Dendritic cell treated with granulocyte-macrophage colony-stimulating factor and Interleukin-4, amounts not matched to agents 40 ng/mL and 50 ng/mL, for 4 days (primary cell): ENCODE measurements at regions not wholly inside any gene's neighbourhood (a gene's known extent, or its start where the extent isn't known, plus 50 kb on each side); places are given as distances from the start of the nearest gene placed in this dataset.

Experiments used
- H3K27ac Mint-ChIP-seq: one replicate; pipeline ENCODE4 v1.8.0; 2022; ENCODE audit warnings: mild to moderate bottlenecking, mixed read lengths
- H3K27me3 Mint-ChIP-seq: one replicate; pipeline ENCODE4 v1.8.0; 2022; ENCODE audit warnings: mild to moderate bottlenecking, mixed read lengths
- H3K36me3 Mint-ChIP-seq: one replicate; pipeline ENCODE4 v1.8.0; 2022; ENCODE audit warnings: low read depth, mixed read lengths
- H3K4me1 Mint-ChIP-seq: one replicate; pipeline ENCODE4 v1.8.0; 2022; ENCODE audit warnings: low read depth, mixed read lengths
- H3K4me3 Mint-ChIP-seq: one replicate; pipeline ENCODE4 v1.8.0; 2022; ENCODE audit warnings: mild to moderate bottlenecking, moderate library complexity, mixed read lengths
- H3K9me3 Mint-ChIP-seq: one replicate; pipeline ENCODE4 v1.8.0; 2022; ENCODE audit warnings: mixed read lengths
- intact Hi-C: fragments of 100-400 bp; cut with micrococcal nuclease; formaldehyde crosslinking; loops from one replicate; pipeline ENCODE4 v1.15.0; 2022

DNA sequence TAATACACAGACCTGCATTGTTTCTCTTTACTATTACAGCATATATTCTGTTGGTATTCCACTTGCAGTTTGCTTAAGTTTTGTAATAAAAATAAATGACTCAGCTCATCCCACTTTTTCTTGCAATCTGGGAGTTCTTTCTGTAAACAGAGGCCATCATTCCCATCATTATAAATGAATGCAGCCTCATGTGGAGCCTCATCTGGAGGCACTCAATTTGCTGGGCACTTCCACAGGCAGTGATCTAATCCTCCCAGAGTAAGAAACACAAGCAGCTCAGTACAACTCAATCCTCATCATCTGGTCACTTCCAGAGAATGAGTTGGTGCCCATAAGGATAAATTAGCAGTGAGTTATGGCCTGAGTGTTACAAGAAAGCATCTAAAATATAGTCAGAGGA, 2801.9 kb downstream of the PCDH9 start:
- H3K9me3 Mint-ChIP-seq, result no peaks in the 10 kb centered on the region
- no peak overlapping the region for H3K27ac Mint-ChIP-seq
- no peaks in the 10 kb centered on the region for H3K27me3 Mint-ChIP-seq
- no peaks in the 10 kb centered on the region for H3K36me3 Mint-ChIP-seq
- intact Hi-C loops, result no loop called here
- no peaks in the 10 kb centered on the region for H3K4me1 Mint-ChIP-seq
- H3K4me3 Mint-ChIP-seq, result no peak overlapping the region

DNA sequence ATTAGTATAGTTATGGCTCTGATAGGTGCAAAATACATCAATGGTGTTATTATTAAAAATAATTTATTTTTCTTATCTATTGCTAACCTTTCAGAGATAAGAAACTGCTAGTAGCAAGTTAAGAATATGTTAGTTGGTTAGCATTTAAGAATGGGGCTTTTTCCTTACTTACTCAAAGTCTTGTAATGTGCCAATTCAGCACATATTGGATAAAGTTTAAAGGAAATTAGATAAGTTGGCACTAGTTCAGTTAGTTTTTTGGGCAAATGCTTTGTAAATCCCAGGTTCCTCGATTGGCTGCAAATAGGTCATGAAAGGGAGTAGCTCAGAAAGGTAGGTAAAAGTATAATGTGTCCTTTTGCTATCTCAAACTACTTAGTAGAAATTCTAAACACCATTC, 2806.7 kb downstream of the PCDH9 start:
- Mint-ChIP-seq H3K36me3 (no peaks in the 10 kb centered on the region), H3K27ac (no peak overlapping the region), H3K4me1 (no peaks in the 10 kb centered on the region), H3K9me3 (no peaks in the 10 kb centered on the region), H3K4me3 (no peak overlapping the region), H3K27me3 (no peaks in the 10 kb centered on the region)
- intact Hi-C loops, result no loop called here

DNA sequence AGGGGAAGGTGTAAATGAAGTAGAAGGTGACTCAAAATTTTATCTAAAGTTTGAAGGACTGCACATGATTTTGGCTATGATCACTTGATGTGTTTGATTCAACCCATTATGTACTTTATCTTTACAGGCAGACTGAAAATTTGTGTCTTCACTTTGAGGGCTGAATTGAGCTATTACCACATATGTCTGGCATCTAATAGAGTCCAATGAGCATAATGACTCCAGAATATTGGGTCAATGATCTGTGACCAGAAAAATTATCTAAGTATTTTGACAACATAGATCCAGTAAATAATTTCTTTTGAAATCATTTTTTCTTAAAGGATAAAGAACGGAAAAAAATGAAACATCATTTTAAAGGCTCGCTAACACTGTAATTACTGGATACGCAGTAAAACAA, 2810.0 kb downstream of the PCDH9 start:
- no peak overlapping the region for H3K4me3 Mint-ChIP-seq
- no peaks in the 10 kb centered on the region for H3K27me3 Mint-ChIP-seq
- H3K36me3 Mint-ChIP-seq, result no peaks in the 10 kb centered on the region
- intact Hi-C loops, result no loop called here
- H3K27ac Mint-ChIP-seq, result no peak overlapping the region
- no peaks in the 10 kb centered on the region for H3K4me1 Mint-ChIP-seq
- H3K9me3 Mint-ChIP-seq, result no peaks in the 10 kb centered on the region

DNA sequence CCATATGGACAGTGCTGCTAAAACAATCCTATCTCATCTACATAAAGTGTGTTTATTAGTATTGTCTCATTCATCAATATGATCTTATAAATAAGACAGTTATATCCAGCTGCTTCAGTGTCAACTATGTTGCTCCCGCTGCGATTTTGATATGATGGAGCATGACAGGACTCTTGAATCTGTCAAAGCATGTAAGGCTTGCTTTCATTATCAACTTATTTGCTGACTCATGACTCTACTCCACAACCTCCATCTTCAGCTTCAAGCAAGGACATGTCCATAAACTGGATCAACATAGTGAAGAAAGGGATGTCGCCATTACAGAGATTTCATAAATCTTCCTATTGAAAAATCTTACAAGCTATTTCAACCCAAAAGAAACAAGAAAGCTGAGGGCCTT, 2812.6 kb downstream of the PCDH9 start:
- H3K27ac Mint-ChIP-seq, result no peak overlapping the region
- peaks cover 10% of the 10 kb centered on the region for H3K9me3 Mint-ChIP-seq
- intact Hi-C loops, result no loop called here
- no peaks in the 10 kb centered on the region for H3K27me3 Mint-ChIP-seq
- H3K36me3 Mint-ChIP-seq, result no peaks in the 10 kb centered on the region
- H3K4me1 Mint-ChIP-seq, result no peaks in the 10 kb centered on the region
- H3K4me3 Mint-ChIP-seq, result no peak overlapping the region

DNA sequence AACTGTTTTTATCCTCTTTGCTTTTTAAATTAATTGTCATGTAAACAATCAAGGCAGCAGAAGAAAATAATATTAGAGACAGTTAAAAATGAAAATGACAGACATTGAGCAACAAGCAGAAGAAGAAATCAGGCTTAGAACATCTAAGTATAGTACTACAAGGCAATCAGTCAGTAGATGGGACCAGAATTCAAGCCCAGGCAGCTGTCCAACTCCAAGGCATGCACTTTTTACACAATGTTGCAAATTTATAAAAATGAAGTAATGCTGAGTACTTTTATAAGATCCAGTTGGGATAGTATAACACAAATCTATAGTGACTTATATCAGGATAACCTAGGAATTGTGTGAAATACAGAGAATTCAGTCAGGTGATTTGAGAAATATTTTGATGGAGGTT, 2815.8 kb downstream of the PCDH9 start:
- peaks cover 13% of the 10 kb centered on the region for H3K9me3 Mint-ChIP-seq
- H3K27ac Mint-ChIP-seq, result no peak overlapping the region
- no peak overlapping the region for H3K4me3 Mint-ChIP-seq
- H3K36me3 Mint-ChIP-seq, result no peaks in the 10 kb centered on the region
- H3K4me1 Mint-ChIP-seq, result no peaks in the 10 kb centered on the region
- H3K27me3 Mint-ChIP-seq, result no peaks in the 10 kb centered on the region
- intact Hi-C loops, result no loop called here

DNA sequence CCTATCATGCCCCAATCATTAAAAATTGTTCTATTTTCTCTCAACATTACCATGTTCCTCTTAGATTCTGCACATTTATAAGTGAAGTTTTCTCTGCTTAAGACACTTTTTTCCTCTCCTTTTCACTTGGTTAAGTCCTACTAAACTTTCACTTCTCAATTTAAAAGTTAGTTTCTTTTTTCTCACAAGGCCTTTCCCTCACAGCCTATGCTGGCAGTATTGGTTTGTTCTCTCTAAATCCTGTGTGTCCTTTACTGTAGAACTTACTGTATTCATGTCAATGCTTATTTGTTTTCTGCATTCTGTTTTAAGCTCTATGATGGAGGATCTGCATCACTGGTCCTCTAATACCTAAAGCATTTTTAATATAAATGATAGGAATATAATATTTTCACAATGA, 2816.6 kb downstream of the PCDH9 start:
- Mint-ChIP-seq H3K36me3 (no peaks in the 10 kb centered on the region), H3K9me3 (peaks cover 17% of the 10 kb centered on the region), H3K4me1 (no peaks in the 10 kb centered on the region), H3K27me3 (no peaks in the 10 kb centered on the region), H3K4me3 (no peak overlapping the region), H3K27ac (no peak overlapping the region)
- intact Hi-C loops, result no loop called here

DNA sequence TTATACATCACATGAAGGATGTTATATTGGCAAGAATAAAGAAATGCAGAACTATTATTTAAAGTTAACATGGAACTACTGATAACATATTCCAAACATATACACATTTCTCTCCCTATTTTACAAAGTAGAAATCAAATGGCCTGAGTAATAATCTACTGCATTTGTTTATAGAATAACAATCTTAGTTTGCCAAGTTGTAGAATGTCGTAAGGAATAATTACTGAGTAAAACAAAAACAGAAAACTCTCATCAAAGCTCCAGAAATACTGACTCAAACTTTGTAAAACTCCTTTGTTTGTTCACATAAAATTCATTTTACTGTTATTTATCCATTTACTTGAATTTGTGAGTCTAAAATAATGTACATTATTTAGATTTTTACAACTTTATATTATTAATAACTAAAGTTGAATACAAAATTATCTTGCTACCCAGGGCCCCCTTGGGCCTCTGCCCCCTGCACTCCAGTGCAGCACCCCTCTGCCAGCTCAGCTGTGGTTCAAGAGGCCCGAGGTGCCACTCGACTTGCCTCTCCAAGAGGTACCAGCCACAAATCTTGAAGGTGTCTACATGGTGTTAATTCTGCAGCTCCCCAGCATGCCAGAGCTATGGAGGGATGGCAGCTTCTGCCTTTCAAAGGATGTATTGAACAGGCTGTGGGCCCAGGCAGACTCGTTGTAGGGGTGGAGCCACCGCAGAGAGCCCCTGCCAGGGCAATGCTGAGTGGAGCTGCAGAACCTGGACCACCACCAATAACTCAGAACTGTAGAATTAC, 2819.7 kb downstream of the PCDH9 start:
- intact Hi-C loops, result no loop called here
- H3K27ac Mint-ChIP-seq, result no peak overlapping the region
- H3K9me3 Mint-ChIP-seq, result peaks cover 45% of the 10 kb centered on the region
- no peaks in the 10 kb centered on the region for H3K27me3 Mint-ChIP-seq
- no peaks in the 10 kb centered on the region for H3K4me1 Mint-ChIP-seq
- no peak overlapping the region for H3K4me3 Mint-ChIP-seq
- no peaks in the 10 kb centered on the region for H3K36me3 Mint-ChIP-seq

DNA sequence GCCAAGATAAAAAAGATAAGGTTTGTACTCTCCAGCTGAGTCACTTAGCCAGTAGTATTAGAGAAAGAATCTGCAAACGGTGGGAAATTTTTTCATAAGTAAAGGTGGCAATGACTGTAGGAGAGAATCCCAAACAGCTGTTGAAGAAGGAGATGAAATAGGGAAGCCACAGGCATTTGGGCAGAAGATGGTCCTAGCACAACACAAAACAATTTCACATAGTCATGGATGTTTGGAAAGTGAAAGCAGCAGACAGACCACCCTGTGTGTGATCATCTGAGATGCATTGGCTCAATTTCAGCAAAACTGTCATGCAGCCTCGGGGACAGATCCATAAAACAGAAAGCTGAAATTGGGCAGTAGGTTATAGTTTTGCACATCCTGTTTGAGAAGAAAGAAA, 2832.4 kb downstream of the PCDH9 start:
- intact Hi-C loops, result no loop called here
- Mint-ChIP-seq H3K9me3 (no peaks in the 10 kb centered on the region), H3K27me3 (no peaks in the 10 kb centered on the region), H3K27ac (no peak overlapping the region), H3K36me3 (no peaks in the 10 kb centered on the region), H3K4me1 (no peaks in the 10 kb centered on the region), H3K4me3 (no peak overlapping the region)

DNA sequence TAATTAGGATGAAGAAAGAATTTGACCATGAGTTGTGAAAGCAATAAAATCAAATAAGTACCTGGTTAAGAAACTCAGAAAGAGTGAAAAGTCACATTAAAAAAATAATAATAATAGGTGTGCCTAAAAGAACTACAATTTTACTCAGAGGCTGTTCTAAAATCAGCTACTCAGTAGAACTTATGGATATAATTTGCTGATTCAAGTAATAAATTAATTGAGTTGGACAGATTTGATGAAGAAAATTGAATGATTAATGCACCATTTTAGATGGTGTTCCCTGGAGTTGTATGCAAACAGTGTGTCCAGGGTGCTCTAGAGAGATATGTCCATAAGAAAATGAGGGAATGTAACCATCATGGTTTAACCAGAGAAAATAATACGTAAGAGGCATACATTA, 2852.5 kb downstream of the PCDH9 start:
- no peak overlapping the region for H3K27ac Mint-ChIP-seq
- H3K4me3 Mint-ChIP-seq, result no peak overlapping the region
- no peaks in the 10 kb centered on the region for H3K27me3 Mint-ChIP-seq
- intact Hi-C loops, result no loop called here
- H3K4me1 Mint-ChIP-seq, result no peaks in the 10 kb centered on the region
- H3K36me3 Mint-ChIP-seq, result no peaks in the 10 kb centered on the region
- peaks cover 58% of the 10 kb centered on the region for H3K9me3 Mint-ChIP-seq

DNA sequence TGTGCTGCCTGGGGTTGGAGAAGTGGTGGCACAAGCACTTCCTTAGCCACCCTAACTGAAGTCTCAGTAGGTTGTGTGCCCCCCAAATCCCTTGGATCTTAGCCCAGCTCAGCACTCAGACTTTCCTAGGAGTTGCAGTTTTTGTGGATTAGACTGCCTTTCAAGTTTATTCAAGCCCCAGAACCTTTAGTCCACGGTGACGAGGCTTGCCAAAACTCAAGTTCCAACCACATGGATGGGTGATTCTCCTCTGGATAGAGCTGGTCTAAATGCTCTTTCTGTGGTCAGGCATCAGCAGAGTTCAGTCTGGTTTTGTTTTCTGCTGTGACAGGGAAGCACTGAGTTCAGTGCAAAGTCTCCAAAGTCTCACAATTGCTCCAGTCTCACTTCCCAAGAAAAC, 2858.7 kb downstream of the PCDH9 start:
- H3K9me3 Mint-ChIP-seq, result peaks cover 83% of the 10 kb centered on the region
- H3K27ac Mint-ChIP-seq, result no peak overlapping the region
- no peak overlapping the region for H3K4me3 Mint-ChIP-seq
- H3K27me3 Mint-ChIP-seq, result no peaks in the 10 kb centered on the region
- no peaks in the 10 kb centered on the region for H3K36me3 Mint-ChIP-seq
- H3K4me1 Mint-ChIP-seq, result no peaks in the 10 kb centered on the region
- intact Hi-C loops, result no loop called here

DNA sequence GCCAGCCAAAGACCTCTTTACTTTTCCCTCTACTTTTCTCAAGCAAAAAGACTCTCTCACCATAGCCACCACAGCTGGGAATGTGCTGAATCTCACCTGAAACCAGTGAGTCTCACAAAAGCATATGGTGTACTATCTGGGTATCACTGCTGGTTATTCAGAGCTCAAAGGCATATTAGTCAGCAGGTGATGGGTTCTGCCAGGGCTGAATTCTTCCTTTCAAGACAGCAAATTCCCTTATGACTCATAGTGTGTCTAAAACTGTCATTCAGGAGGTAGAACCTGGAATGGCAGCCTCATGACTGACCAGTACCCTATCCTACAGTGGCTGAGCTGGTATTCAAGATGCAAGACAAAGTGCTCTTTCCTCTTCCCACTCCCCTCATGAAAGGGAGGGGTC, 2859.1 kb downstream of the PCDH9 start:
- Mint-ChIP-seq H3K4me3 (no peak overlapping the region), H3K27me3 (no peaks in the 10 kb centered on the region)

DNA sequence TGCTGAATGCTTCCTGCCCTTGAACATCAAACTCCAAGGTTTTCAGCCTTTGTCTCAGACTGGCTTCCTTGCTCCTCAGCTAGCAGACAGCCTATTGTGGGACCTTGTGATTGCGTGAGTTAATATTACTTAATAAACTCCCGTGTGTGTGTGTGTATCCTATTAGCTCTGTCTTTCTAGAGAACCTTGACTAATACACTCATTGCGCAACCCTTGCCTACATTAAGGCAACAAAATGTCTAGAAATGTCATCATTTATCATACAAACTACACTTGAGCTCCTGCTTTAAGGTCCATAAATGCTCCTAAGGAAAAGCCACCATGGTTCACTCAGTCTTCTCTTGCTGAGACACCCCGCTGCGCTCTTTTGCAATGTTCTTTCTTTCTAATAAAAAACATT, 2861.0 kb downstream of the PCDH9 start:
- no peak overlapping the region for H3K4me3 Mint-ChIP-seq

More for the DNA sequence above, 2859.1 kb downstream of the PCDH9 start:
- Mint-ChIP-seq H3K4me1 (no peaks in the 10 kb centered on the region), H3K36me3 (no peaks in the 10 kb centered on the region), H3K27ac (no peak overlapping the region), H3K9me3 (peaks cover 83% of the 10 kb centered on the region)
- intact Hi-C loops, result no loop called here

DNA sequence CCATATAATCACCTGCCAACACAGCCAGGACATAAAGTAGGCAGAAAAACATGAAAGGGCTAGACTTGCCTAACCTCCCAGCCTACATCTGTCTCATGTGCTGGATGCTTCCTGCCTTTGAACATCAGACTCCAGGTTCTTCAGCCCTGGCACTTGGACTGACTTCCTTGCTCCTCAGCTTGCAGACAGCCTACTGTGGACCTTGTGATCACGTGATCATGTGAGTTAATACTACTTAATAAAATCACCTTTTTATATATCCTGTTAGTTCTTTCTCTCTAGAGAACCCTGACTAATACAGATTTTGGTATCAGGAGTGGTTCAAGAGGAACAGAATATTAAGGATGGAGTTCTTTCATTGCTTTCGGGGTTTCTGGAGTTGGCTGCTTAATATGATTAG, 2867.6 kb downstream of the PCDH9 start:
- H3K4me1 Mint-ChIP-seq, result no peaks in the 10 kb centered on the region
- intact Hi-C loops, result no loop called here
- H3K9me3 Mint-ChIP-seq, result peaks cover 35% of the 10 kb centered on the region
- H3K36me3 Mint-ChIP-seq, result no peaks in the 10 kb centered on the region
- H3K4me3 Mint-ChIP-seq, result no peak overlapping the region
- H3K27me3 Mint-ChIP-seq, result no peaks in the 10 kb centered on the region
- no peak overlapping the region for H3K27ac Mint-ChIP-seq

More for the DNA sequence above, 2861.0 kb downstream of the PCDH9 start:
- Mint-ChIP-seq H3K9me3 (peaks cover 81% of the 10 kb centered on the region), H3K4me1 (no peaks in the 10 kb centered on the region), H3K27ac (no peak overlapping the region), H3K36me3 (no peaks in the 10 kb centered on the region), H3K27me3 (no peaks in the 10 kb centered on the region)
- intact Hi-C loops, result no loop called here

DNA sequence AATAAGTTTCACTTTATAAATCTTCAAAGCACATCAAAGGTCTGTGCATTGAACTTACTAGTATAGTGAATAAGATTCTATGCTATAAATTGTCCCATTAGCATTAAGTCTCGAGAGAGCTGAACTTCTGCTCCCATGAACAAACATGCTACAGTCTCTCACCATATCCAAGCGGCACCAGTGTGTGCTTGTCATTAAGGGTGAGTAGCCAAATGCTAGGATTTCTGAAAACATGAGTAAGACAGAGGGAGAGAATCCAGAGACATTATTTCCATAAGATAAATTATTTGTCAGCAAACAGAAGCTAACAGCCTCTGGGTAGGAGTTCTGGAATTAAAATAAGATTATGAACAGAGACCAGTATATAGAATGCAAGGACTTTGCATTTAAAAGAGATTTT, 2882.5 kb downstream of the PCDH9 start:
- H3K27ac Mint-ChIP-seq, result no peak overlapping the region
- H3K4me3 Mint-ChIP-seq, result no peak overlapping the region
- no peaks in the 10 kb centered on the region for H3K36me3 Mint-ChIP-seq
- no peaks in the 10 kb centered on the region for H3K27me3 Mint-ChIP-seq
- H3K9me3 Mint-ChIP-seq, result peaks cover 47% of the 10 kb centered on the region
- no peaks in the 10 kb centered on the region for H3K4me1 Mint-ChIP-seq
- intact Hi-C loops, result no loop called here

DNA sequence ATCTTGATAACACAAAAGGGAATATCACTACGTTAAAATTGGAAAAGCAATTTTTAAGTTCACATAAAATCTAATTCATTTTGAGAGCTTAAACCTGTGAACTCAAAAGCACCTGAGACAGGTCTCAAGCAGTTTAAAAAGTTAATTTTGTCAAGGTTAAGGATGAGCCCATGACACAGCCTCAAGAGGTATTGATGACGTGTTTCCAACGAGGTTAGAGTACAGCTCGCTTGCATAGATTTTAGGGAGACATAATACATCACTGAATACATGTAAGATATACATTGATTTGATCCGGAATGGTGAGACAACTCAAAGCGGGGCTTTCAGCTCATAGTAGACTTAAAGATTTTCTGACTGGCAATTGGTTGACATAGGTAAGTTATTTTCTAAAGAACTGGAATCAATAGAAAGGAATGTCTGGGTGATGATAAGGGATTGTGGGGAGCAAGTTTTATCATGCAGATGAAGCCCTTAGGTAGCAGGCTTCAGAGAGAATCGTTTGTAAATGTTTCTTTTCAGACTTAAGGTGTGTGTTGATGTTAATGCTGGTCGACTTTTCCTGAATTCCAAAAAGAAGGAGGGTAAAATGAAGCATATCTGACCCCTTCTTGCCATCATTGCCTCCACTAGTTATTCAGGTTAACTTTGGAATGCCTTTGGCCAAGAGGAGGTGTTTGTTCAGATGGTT, 2890.6 kb downstream of the PCDH9 start:
- no peak overlapping the region for H3K27ac Mint-ChIP-seq
- H3K4me1 Mint-ChIP-seq, result no peaks in the 10 kb centered on the region
- peaks cover 16% of the 10 kb centered on the region for H3K9me3 Mint-ChIP-seq
- intact Hi-C loops, result no loop called here
- H3K36me3 Mint-ChIP-seq, result no peaks in the 10 kb centered on the region
- H3K4me3 Mint-ChIP-seq, result no peak overlapping the region
- H3K27me3 Mint-ChIP-seq, result no peaks in the 10 kb centered on the region
